GM21717 (cell line): ENCODE measurements at regions not wholly inside any gene's neighbourhood (a gene's known extent, or its start where the extent isn't known, plus 50 kb on each side); places are given as distances from the start of the nearest gene placed in this dataset.

Experiments
- ATAC-seq: cut with Tn5 transposase; IDR thresholded peaks from one replicate; pipeline ENCODE4 v1.9.1; 2021; ENCODE audit warnings: mild to moderate bottlenecking, moderate library complexity; ENCODE audit not compliant: unreplicated experiment

DNA sequence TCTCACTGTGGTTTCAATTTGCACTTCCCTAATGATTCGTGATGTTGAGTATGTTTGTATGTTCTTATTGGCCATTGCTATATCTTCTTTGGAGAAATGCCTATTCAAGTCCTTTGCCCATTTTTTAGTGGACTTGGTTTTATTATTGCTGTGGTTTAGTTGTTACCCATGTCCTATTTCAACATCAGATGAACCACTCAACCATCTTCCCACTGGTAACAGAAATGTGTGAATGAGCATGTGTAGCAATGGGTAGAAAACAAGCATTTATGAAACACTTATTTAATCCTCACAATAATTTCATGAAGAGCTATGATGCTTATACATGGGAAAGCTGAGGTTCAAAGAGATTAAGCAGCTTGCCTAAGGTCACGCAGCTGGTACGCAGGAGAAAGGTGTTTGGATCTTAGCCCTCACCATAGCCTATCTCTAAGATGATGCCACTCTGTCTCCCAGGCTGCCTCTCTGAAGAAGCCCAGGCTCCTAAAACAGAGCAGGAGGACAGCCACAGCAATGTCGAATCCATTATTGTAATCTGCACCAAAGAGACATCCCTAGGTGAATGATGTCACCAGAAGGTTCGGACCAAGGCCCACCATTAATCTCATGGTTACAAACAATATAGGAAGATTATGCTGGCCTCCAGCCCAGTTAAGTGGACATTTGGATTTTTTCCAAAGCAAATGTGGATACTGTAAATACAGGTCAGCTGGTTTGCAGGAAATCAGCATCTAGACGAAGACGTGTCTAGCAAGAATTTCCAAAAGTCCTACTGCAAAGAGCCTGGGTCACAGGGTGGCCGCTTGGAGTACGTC lies 447.6 kb upstream of the ZMIZ1 start:
- no peak for ATAC-seq

DNA sequence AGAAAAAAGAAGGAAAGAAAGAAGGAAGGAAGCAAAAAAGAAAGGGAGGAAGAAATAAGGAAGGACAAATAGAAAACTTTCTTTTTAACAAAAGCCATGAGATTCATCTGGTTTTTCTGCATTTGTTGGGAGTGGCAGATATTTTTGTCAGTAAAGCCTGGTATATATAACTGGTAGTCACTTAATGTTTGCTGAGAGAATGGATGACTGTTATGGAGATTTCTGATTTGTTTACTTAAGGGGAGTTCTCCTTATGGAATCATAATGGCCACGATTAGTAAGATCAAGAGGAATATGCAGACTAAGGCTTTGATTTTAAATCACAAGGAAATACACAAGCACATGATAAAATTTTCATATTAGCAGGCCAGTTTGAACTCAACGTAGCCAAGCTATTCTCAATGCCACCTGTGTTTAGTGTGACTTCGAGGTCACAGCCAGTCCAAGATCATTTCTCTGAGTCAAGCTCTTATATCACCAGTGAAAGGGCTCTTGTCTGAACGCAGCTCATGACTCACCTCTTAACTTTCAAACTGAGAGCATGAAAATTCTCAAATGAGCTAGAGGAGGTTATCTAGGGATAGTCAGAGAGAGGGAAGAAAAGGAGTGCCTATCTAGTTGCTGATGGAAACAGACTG lies 445.1 kb upstream of the ZMIZ1 start:
- no peak for ATAC-seq

DNA sequence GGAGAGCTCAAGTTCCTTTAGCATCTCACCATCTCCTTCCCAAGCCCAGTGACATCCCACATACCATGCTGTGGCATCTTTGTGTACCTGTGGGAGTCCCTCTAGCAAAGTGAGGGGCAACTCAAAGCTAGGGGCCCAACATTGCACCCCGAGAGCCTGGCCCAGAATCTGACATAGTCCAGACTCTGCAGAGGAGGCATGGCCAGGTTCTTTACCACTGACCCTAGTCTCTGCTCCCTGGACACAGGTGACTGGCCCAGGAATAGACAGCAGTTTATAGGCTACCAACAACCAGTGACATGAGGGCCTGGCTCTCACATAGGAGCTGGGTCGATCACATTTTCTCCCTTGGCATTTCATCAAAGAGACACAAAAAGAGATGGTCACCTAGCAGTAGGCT lies 444.0 kb upstream of the ZMIZ1 start:
- ATAC-seq: no peak

DNA sequence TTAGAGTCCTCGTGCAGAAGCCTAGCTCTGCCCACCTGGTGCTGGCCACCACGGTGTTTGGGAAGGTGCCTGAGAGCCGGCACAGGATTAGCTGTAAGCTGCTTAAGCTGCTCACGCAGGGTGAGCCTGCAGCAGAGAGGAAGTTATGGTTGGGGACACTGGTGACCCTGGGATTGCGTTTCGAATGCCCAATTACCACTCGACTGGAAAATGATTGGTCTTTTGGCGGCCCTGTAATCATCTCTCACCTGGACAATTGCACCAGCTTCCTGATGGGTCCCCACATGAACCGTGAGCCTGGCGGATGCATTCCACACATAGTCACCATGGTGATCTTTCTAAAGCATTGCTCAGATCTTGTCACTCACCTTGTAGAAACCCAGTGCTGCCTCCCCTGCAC lies 442.3 kb upstream of the ZMIZ1 start:
- ATAC-seq: no peak

DNA sequence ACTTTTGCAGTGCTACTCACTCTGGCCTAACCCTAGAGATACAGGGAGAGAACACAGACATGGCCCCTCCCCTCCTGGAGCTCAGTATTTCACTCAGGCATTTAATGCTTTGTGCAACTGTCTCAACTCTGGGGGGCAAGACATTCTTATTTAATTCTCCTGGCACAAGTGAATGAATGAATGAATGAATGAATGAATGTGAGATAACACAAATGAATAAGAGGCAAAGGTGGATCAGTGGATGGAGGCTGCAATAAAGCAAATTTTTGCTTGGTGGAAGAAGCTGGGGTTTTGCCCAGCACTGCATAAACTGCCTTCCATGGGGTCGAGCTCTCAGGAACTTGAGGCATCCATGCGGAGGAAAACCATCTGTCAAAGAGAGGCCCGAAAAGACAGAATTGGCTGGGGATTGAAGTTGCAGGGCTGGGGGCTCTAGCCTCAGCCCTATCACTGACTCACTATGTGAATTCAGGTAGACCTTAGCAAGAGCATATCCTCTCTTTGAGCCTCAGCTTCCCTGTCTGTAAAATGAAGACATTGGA lies 441.4 kb upstream of the ZMIZ1 start:
- no peak for ATAC-seq

DNA sequence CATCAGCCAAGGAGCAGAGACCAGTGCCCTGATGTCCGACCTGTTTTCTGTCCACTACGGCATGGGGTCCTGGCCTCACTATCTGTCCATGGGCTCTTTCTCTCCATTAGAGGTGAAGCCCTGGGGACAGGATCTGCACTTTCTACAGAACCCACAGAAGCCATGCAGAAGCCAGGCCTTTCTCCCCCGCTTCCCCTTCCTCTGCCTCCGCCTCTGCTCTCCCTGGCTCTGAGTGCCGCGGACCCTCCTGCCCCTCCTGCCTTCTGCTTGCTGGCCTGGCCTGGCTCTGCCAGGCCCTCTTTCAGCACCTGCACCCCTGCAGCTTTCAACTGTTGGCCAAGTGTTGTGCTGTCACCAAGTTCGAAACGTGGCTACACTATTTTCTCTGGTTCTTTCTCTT lies 439.8 kb upstream of the ZMIZ1 start:
- no peak for ATAC-seq

DNA sequence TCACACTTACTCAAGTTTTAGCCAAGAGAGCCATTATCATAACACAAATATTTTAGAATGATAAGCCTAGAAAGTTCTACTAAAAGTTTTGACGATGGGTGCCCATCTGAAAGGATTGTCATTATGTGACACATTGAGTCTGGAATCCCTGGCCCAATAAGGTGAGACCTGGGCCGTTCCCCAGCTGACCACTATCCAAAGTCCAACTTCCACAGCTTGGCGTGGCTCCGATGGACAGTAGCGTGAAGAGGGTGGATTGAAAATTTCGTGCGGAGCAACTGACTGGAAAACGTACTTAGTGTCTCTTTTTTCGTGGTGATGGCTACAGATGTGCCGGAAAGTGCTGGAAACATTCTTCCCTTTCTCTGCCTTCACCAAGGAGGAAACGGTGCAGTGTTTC lies 439.0 kb upstream of the ZMIZ1 start:
- ATAC-seq: no peak

DNA sequence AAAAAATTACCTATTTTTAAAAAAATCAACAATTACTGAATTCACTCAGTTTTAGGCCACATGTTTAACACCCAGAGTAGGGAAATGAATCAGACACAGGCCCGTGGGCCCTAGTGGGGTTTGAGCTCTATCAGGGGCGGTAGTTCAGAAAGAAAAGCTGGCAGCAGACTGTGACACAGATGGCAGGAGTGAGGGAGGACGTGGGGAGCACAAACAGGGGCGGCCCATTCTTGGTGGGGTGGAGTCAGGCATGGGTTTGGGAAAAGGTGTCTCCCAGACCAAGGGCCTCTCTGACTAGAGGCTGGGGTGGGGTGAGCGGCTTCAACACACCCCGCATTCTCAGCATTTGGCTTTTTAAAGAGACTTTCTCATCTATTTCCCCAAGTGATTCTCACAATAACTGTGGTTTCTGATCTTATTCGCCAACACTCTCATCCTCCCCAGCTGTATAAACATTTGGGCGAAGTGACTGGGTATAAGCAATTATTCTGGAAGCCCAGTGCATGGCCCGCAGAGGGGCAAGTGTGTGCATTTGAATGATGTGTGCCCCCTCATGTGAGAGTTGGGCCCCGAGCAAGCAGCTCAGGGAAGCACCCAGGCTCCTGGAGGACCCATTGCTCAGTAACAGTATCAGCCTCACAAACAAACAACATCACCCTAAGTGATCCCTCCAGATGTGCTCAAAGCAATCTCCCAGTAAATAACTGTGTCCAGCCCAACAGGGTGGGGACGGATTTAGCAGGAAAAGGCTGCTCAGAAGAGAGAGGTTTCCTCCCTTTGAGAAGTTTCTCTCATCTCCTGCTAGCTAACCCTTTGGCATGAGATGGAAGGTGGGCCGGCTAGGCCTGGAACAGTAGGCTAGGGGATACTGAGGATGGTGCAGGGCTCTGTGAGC lies 437.6 kb upstream of the ZMIZ1 start:
- ATAC-seq: no peak

DNA sequence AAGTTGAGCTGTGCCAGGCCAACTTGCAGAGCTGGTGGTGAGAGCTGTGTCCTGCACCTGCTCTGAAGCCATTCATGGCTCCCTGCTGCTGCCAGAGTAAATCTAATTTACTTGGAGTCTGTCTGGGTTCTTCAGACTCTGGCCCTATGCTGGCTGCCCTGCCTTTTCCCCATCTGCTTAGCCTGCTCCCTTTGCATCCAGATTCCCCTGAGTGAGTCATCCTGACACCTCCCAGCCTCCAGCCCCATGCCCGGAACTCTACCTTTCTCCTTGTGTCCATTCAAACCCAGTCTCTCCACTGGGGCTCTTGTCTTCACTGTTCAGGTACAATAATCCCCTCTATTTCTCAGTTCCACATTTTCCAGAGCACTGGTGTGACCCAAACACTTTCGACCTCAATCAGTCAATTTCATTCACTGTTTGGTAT lies 434.4 kb upstream of the ZMIZ1 start:
- ATAC-seq: no peak

DNA sequence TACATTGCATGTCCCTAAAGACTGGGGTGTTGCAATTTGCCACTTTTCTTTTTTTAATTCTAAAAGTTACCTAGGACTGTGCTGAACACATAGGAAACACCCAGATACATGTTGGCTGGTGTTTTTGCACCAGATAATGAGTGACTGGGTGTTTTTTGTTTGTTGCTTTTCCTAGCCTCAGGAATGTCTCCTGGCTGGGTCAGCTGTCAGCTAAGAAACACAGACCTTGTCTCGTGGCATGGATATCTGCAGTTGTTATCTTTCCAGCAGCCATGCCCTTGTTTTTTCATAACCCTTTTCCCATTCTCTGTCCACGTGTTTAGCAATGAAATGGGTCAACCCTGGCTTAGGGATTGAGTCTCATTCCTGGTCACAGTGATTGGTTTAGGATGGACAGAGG lies 433.9 kb upstream of the ZMIZ1 start:
- no peak for ATAC-seq

DNA sequence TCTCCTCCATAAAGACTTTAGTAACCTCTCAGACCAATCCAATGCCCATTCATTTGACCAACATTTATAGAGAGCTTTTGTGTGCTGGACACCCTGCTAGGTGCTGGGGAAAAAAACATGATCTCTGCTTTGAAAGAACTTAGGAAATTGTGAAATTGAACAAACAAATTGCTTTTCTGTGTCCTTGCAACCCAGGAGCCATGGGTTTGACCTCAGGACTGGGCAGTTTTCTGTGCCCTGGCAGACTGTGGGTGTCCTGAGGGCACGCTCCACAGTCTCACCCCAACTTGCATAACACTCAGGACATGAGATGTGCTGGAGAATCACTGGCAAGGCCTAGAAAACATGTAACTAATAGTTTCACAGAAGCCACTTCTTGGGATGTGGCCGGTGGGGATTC lies 429.1 kb upstream of the ZMIZ1 start:
- no peak for ATAC-seq

DNA sequence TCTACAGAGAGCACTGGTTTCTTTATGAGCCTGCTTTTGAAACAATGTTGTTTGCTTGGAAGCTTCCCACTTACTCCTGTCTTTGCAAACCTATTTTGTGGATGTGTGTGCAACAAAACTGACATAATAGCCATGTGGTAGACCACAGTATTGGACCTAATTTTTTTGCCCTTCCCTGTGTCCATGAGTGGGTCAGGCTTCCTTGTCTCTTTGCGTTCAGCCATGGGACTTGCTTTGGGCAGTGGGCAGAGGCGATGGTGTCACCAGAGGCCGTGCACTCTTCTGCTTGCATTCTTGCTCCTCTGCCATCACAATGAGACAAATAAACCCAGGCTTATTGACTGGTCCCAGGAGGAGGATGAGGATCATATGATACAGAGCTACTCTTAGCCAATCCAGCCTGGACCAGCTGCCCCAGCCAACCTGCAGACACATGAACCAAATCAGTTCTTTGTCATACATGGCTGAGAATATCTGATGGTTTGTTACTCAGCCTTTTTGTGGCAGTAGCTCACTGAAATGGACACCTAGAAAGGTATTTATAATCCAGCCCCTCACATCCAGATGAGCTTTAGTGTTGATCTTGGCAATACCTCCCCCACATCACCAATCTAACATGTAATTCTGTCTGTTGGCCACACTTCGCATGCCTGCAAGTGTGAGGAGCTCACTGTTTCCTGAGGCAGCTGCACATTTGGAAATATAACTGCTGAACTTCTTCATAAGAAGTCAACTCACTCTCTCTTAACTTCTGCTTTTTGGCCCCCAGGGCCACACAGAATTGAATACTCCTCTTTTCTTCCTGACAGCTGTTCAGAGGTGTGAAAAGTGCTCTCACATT lies 427.8 kb upstream of the ZMIZ1 start:
- ATAC-seq: no peak

DNA sequence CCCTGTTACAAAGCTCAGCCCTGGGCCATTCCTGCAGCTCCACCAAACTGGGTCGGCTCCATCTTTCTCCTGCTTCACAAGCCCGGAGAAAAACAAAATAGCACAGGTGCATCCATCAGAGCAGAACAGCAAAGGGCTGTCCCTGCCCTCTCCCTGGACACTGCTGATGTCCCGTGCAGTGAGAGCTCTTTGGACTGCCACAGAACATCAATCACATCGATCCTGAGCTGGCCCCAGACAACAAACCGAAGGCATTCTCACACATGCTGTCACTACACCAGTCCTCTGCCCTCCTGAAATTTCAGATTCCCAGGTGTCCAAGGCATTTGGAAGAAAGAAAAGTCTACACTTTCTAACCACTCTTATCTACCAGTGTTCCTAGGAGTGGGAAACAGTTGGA lies 427.1 kb upstream of the ZMIZ1 start:
- no peak for ATAC-seq

DNA sequence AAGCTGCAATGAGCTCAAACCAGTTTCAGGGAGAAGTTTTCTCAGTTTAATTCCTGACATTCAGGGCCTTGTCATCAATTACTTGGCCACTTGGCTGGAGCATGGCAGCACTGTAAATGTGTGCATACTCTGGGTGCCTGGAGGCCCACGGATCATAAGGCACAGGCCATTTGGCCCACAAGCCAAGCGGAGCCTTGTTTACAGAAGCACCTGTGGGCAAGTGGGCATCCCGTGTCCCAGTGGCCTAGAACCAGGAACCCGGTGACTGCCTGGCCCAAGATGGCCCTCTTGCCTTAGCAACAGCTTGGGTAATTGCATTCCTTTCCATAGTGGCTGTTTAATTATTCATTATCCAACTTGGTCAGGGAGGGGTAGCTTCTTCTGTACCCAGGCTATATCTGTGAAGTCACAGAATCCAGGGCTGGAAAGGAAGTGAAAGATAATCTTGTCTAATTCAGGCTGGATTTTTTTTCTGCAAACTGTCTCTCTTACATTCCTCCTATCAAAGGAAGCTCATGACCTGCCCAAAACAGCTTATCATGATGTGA lies 426.4 kb upstream of the ZMIZ1 start:
- no peak for ATAC-seq

DNA sequence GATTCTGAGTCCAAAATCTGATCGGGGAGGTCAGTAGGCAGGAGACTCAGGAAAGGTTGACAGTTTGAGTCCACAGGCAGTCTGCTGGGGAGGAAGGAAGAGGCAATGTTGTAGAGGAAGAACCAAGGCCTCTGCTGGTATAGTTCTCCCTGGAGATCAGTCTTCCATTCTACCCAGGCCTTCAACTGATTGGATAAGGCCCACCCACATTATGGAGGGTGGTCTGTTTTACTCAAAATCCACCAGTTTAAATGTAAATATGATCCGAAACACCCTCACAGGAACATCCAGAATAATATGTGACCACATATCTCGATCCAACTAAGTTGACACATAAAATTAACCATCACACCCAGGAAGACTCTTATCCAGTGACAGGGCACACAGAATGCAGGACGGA lies 425.3 kb upstream of the ZMIZ1 start:
- ATAC-seq: no peak

DNA sequence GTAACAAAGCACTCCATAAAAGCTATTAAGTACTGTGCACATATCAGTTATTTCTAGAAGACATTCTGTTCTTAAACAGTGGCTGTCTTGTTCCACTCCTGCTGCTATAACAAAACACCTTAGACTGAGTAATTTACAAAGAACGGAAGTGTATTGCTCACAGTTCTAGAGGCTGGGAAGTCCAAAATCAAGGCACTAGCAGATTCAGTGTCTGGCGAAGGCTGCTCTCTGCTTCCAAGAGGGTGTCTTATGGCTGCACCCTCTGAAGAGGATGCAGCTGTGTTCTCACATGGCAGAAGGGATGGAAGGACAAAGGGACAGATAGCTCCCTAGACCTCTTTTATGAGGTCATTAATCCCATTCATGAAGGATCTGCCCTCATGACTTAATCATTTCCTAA lies 424.2 kb upstream of the ZMIZ1 start:
- no peak for ATAC-seq

DNA sequence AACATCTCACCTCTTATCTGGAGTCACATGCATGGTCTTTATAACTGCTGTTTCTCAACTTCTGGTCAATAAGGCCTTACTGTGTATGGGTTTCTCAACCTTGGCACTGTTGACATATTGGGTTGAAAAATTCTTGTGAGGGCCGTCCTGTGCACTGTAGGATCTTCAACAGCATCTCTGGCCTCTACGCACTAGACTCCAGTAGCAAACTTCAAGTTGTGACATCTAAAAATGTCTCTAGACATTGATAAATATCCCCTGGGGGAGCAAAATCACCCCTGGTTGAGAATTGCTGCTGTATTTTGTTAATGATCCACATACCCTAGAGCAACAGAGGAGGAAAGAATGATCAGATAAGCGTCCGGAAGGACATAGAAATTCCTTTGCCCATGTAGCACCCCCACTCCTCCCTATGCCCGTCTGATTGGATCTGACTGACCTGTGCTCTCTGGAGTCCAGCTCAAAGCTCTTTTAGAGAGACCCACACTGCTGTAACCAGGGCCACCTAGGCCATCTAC lies 423.5 kb upstream of the ZMIZ1 start:
- no peak for ATAC-seq

DNA sequence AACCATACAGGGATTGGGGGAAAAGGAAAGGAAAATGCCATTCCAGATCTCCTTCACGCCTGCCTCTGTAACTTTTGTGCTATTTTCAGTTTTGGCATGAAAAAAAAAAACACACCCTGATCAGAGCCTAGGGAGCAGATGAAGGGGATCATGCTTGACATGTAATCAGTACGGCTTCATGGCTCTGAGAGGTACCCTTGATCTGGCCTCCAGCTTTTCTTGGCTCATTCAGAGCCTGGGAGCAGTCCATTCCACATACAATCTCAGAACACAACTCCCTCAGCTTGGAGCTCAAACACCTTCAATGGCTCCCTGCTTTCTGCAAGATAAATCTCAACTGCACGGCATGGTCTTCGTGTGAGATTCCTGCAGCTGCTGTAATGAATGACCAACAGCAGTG lies 422.8 kb upstream of the ZMIZ1 start:
- no peak for ATAC-seq

DNA sequence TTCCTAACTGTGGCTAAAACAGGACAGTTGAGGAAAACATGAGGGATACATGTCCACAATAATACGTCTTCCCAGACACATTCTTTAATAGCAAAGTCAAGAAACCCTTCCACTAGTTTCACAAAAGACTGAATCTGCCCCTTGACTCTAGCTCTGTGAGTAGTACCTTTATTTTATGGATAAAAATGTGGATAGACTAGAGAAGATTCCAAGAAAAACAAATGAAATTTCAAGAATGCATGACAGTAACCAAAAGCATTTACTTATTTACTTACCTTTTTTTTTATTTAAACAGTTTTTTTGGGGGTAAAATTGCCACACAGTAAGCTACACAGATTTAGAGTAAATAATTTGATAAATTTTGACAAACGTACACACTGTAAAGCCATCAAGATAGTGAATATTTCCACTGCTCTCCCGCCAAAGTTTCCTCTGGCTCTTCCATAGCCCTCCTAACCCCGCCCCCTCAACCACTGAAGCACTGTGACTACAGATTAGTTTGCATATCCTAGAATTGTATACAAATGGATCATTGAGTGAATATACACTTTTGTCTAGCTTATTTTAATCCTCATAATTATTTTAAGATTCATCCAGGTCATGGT lies 420.4 kb upstream of the ZMIZ1 start:
- ATAC-seq: no peak

DNA sequence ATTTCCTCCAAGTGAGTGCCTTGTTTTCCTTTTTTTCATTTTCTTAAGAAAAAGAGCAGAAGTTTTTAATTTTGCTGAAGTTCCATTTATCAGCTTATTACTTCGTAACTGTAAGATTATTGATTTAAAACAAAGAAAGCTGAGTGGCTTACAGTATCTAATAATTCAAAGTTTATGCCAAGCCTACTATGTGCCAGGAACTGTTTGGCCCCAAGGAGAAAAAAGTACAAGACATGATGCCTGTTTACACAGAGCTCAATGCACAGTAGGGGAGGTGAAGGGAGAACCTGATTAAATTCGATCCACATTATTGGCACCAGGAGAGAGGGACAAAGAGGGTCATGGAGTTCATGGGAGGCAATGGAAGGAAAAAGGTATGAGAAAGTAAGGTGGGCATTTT lies 419.3 kb upstream of the ZMIZ1 start:
- no peak for ATAC-seq
